GM23248 (cell line): ENCODE measurements at regions not wholly inside any gene's neighbourhood (a gene's known extent, or its start where the extent isn't known, plus 50 kb on each side); places are given as distances from the start of the nearest gene placed in this dataset.

Source experiments
- DNase-seq: peaks from one replicate; pipeline ENCODE4 v3.0.0-alpha.2; 2015
- H2AFZ ChIP-seq: fragments of 200-600 bp; sonication (generic); 2 replicates; pipeline ENCODE4 v1.6.1; 2016; ENCODE audit warnings: antibody characterized with exemption
- H3F3A ChIP-seq: fragments of 200-600 bp; sonication (generic); 2 replicates; pipeline ENCODE4 v1.6.1; 2016; ENCODE audit warnings: mild to moderate bottlenecking, antibody characterized with exemption, mixed run types; ENCODE audit not compliant: insufficient read depth
- H3K27ac ChIP-seq: fragments of 200-600 bp; sonication (generic); 2 replicates; pipeline ENCODE4 v1.5.1; 2016; ENCODE audit warnings: mild to moderate bottlenecking
- H3K27me3 ChIP-seq: fragments of 200-600 bp; sonication (generic); replicated peaks from 2 replicates; pipeline ENCODE4 v1.6.1; 2016; ENCODE audit warnings: mild to moderate bottlenecking; ENCODE audit not compliant: insufficient read depth
- H3K36me3 ChIP-seq: fragments of 200-600 bp; sonication (generic); 2 replicates; pipeline ENCODE4 v1.6.1; 2016; ENCODE audit warnings: low read depth, mild to moderate bottlenecking
- H3K4me1 ChIP-seq: fragments of 200-600 bp; sonication (generic); 2 replicates; pipeline ENCODE4 v1.6.1; 2016; ENCODE audit warnings: mild to moderate bottlenecking; ENCODE audit not compliant: insufficient read depth
- H3K4me2 ChIP-seq: fragments of 200-600 bp; sonication (generic); one replicate; pipeline ENCODE4 v1.6.1; 2016; ENCODE audit warnings: mild to moderate bottlenecking; ENCODE audit not compliant: unreplicated experiment
- H3K4me3 ChIP-seq: fragments of 200-600 bp; sonication (generic); 2 replicates; pipeline ENCODE4 v1.5.1; 2016; ENCODE audit warnings: mild to moderate bottlenecking
- H3K79me2 ChIP-seq: fragments of 200-600 bp; sonication (generic); 2 replicates; pipeline ENCODE4 v1.6.1; 2016; ENCODE audit warnings: mild to moderate bottlenecking; ENCODE audit not compliant: insufficient read depth
- H3K9ac ChIP-seq: fragments of 200-600 bp; sonication (generic); 2 replicates; pipeline ENCODE4 v1.6.1; 2016; ENCODE audit warnings: mild to moderate bottlenecking
- H3K9me2 ChIP-seq: fragments of 200-600 bp; sonication (generic); 2 replicates; pipeline ENCODE4 v1.6.1; 2016; ENCODE audit warnings: mixed run types, mild to moderate bottlenecking, moderate library complexity; ENCODE audit not compliant: insufficient read depth
- H3K9me3 ChIP-seq: fragments of 200-600 bp; sonication (generic); one replicate; pipeline ENCODE4 v1.6.1; 2017; ENCODE audit warnings: low read depth
- H4K20me1 ChIP-seq: fragments of 200-600 bp; sonication (generic); 2 replicates; pipeline ENCODE4 v1.6.0; 2016; ENCODE audit not compliant: insufficient read depth
- EZH2 ChIP-seq: fragments of 200-600 bp; sonication (generic); IDR thresholded peaks from 2 replicates; pipeline ENCODE4 v1.6.1; 2018; ENCODE audit warnings: antibody characterized with exemption, mild to moderate bottlenecking; ENCODE audit not compliant: insufficient read depth, poor library complexity, severe bottlenecking
- EZH2phosphoT487 ChIP-seq: fragments of 200-600 bp; sonication (generic); IDR thresholded peaks from 2 replicates; pipeline ENCODE4 v1.6.1; 2018; ENCODE audit warnings: antibody characterized with exemption, moderate library complexity, mild to moderate bottlenecking, low read depth; ENCODE audit not compliant: insufficient read depth
- WGBS, 2 experiments: methylation state at CpG; one replicate each; pipeline ENCODE4 v1.1.6; 2015 to 2017; ENCODE audit warnings: low lambda C conversion rate in 2 of 2, low coverage in 1 of 2; ENCODE audit errors: missing lambda C conversion rate in 2 of 2; 5-methylcytosine and 5-hydroxymethylcytosine counted together
- in situ Hi-C: fragments of 300-500 bp; cut with MboI; formaldehyde crosslinking; loops from 2 replicates; pipeline ENCODE4 v1.15.0; 2020

- TF ChIP-seq EZH2 (no peak), EZH2phosphoT487 (no peak)
- in situ Hi-C loops = no loop called here
- no peak overlapping the region for H3K4me2 ChIP-seq
- no peak overlapping the region for H3K4me3 ChIP-seq
- no peak overlapping the region for H2AFZ ChIP-seq
- no peaks in the 10 kb centered on the region for H3K27me3 ChIP-seq
- 82 to 84% methylated on average over 3 of the region's 3 CpGs for WGBS, 2 experiments
- H3K36me3 ChIP-seq = no peaks in the 10 kb centered on the region
- H3K27ac ChIP-seq = no peak overlapping the region
- no peaks in the 10 kb centered on the region for H3F3A ChIP-seq
- H3K9ac ChIP-seq = no peak overlapping the region
- no peaks in the 10 kb centered on the region for H3K79me2 ChIP-seq
- peaks cover 6% of the 10 kb centered on the region for H3K4me1 ChIP-seq
- H4K20me1 ChIP-seq = no peaks in the 10 kb centered on the region
- no peak for DNase-seq
- H3K9me3 ChIP-seq = no peaks in the 10 kb centered on the region
- no peaks in the 10 kb centered on the region for H3K9me2 ChIP-seq
Measured at GRCh38 chr1:168421399-168422004, 122.3 kb downstream of the XCL2 start.

GRCh38 chr1:168420177-168420576, 123.6 kb downstream of the XCL2 start:
- Histone ChIP-seq H3K4me2 (no peak overlapping the region), H3K27ac (no peak overlapping the region)

GRCh38 chr1:168419736-168420135, 124.1 kb downstream of the XCL2 start:
- H2AFZ ChIP-seq = no peak overlapping the region
- WGBS, 2 experiments = 51 to 60% methylated on average over 4 of the region's 4 CpGs

More at GRCh38 chr1:168420177-168420576, 123.6 kb downstream of the XCL2 start:
- no peaks in the 10 kb centered on the region; the same call in 1 of the 2 replicates for H3K27me3 ChIP-seq
- in situ Hi-C loops = no loop called here
- H2AFZ ChIP-seq = no peak overlapping the region
- no peaks in the 10 kb centered on the region for H3K9me3 ChIP-seq
- no peaks in the 10 kb centered on the region for H3K9me2 ChIP-seq
- no peak overlapping the region for H3K9ac ChIP-seq
- no peaks in the 10 kb centered on the region for H4K20me1 ChIP-seq
- no peak for DNase-seq
- no peak overlapping the region for H3K4me3 ChIP-seq
- TF ChIP-seq EZH2 (no peak), EZH2phosphoT487 (no peak)
- H3F3A ChIP-seq = no peaks in the 10 kb centered on the region
- no peaks in the 10 kb centered on the region for H3K36me3 ChIP-seq
- H3K79me2 ChIP-seq = no peaks in the 10 kb centered on the region
- peaks cover 6% of the 10 kb centered on the region for H3K4me1 ChIP-seq
- 81 to 86% methylated on average over 2 of the region's 2 CpGs for WGBS, 2 experiments

GRCh38 chr1:168416220-168416619, 127.6 kb downstream of the XCL2 start:
- Histone ChIP-seq H3K9me3 (no peaks in the 10 kb centered on the region), H3K27me3 (no peaks in the 10 kb centered on the region; the same call in 1 of the 2 replicates), H3K36me3 (no peaks in the 10 kb centered on the region), H3K4me1 (peaks cover 6% of the 10 kb centered on the region), H3K9ac (no peak overlapping the region), H3K4me3 (no peak overlapping the region), H2AFZ (no peak overlapping the region), H3K9me2 (no peaks in the 10 kb centered on the region), H3K4me2 (no peak overlapping the region), H3K27ac (no peak overlapping the region), H4K20me1 (no peaks in the 10 kb centered on the region), H3F3A (no peaks in the 10 kb centered on the region), H3K79me2 (no peaks in the 10 kb centered on the region)
- no peak for TF ChIP-seq EZH2phosphoT487
- no peak for TF ChIP-seq EZH2
- no peak for DNase-seq
- in situ Hi-C loops = no loop called here
- WGBS, 2 experiments = 54 to 57% methylated on average over 4 of the region's 4 CpGs

More at GRCh38 chr1:168419736-168420135, 124.1 kb downstream of the XCL2 start:
- H3K9me3 ChIP-seq = no peaks in the 10 kb centered on the region
- H3K27me3 ChIP-seq = no peaks in the 10 kb centered on the region; the same call in 1 of the 2 replicates
- H3K4me1 ChIP-seq = peaks cover 6% of the 10 kb centered on the region
- H3K4me2 ChIP-seq = no peak overlapping the region
- no peak overlapping the region for H3K4me3 ChIP-seq
- peak; percentile 48 for DNase-seq
- no peaks in the 10 kb centered on the region for H4K20me1 ChIP-seq
- H3K27ac ChIP-seq = no peak overlapping the region
- no peak overlapping the region for H3K9ac ChIP-seq
- H3F3A ChIP-seq = no peaks in the 10 kb centered on the region
- H3K79me2 ChIP-seq = no peaks in the 10 kb centered on the region
- in situ Hi-C loops = no loop called here
- TF ChIP-seq EZH2 = no peak
- no peak for TF ChIP-seq EZH2phosphoT487
- no peaks in the 10 kb centered on the region for H3K36me3 ChIP-seq
- no peaks in the 10 kb centered on the region for H3K9me2 ChIP-seq
